Upper lobe of right lung (tissue), 1 donor: ENCODE measurements at regions not wholly inside any gene's neighbourhood (a gene's known extent, or its start where the extent isn't known, plus 50 kb on each side); places are given as distances from the start of the nearest gene placed in this dataset.

Experiments
- ATAC-seq: fragments of 200-7000 bp; cut with Tn5 transposase; one replicate; pipeline ENCODE4 v1.9.1; 2020; ENCODE audit warnings: mild to moderate bottlenecking, moderate library complexity
- DNase-seq: peaks from one replicate; pipeline ENCODE4 v3.0.0-alpha.2; 2020
- H3K27ac ChIP-seq: fragments of 200-600 bp; one replicate; pipeline ENCODE4 v1.8.0; 2022
- H3K27me3 ChIP-seq: fragments of 200-600 bp; one replicate; pipeline ENCODE4 v1.8.0; 2022; ENCODE audit warnings: mild to moderate bottlenecking
- H3K36me3 ChIP-seq: fragments of 200-600 bp; one replicate; pipeline ENCODE4 v1.8.0; 2022
- H3K4me1 ChIP-seq: fragments of 200-600 bp; one replicate; pipeline ENCODE4 v1.8.0; 2022
- H3K4me3 ChIP-seq: fragments of 200-600 bp; one replicate; pipeline ENCODE4 v1.8.0; 2022; ENCODE audit warnings: mild to moderate bottlenecking
- H3K9me3 ChIP-seq: fragments of 200-600 bp; one replicate; pipeline ENCODE4 v1.8.0; 2022
- CTCF ChIP-seq: fragments of 200-600 bp; IDR thresholded peaks from one replicate; pipeline ENCODE4 v1.8.0; 2022; ENCODE audit warnings: antibody characterized with exemption
- intact Hi-C: fragments of 100-400 bp; cut with DNase I; formaldehyde crosslinking; loops from one replicate; pipeline ENCODE4 v1.11.0; 2022
- donor health status: DM: no; HTN: yes; CAD: no; lungs with severe emphysema.

- Histone ChIP-seq H3K27ac (no peak overlapping the region), H3K9me3 (no peaks in the 10 kb centered on the region), H3K36me3 (no peaks in the 10 kb centered on the region), H3K27me3 (no peaks in the 10 kb centered on the region), H3K4me3 (no peak overlapping the region), H3K4me1 (no peaks in the 10 kb centered on the region)
- intact Hi-C loops = no loop called here
- no peak for TF ChIP-seq CTCF
- DNase-seq (no peak), ATAC-seq (no peak)
Measured at GRCh38 chr2:122486705-122487415, 731.4 kb downstream of the TSN start.

GRCh38 chr2:122491011-122491410, 735.6 kb downstream of the TSN start:
- ATAC-seq (no peak), DNase-seq (no peak)
- no peak for TF ChIP-seq CTCF
- Histone ChIP-seq H3K27me3 (no peaks in the 10 kb centered on the region), H3K4me1 (no peaks in the 10 kb centered on the region), H3K4me3 (no peak overlapping the region), H3K36me3 (no peaks in the 10 kb centered on the region), H3K27ac (no peak overlapping the region), H3K9me3 (no peaks in the 10 kb centered on the region)
- intact Hi-C loops = no loop called here

GRCh38 chr2:122500316-122501105, 745.1 kb downstream of the TSN start:
- no peaks in the 10 kb centered on the region for H3K4me1 ChIP-seq
- intact Hi-C loops = no loop called here
- H3K9me3 ChIP-seq = no peaks in the 10 kb centered on the region
- DNase-seq (no peak), ATAC-seq (no peak)
- no peaks in the 10 kb centered on the region for H3K36me3 ChIP-seq
- no peaks in the 10 kb centered on the region for H3K27me3 ChIP-seq
- no peak overlapping the region for H3K4me3 ChIP-seq
- TF ChIP-seq CTCF = no peak
- no peak overlapping the region for H3K27ac ChIP-seq

- H3K4me1 ChIP-seq = no peaks in the 10 kb centered on the region
- H3K9me3 ChIP-seq = no peaks in the 10 kb centered on the region
- no peak overlapping the region for H3K27ac ChIP-seq
- H3K36me3 ChIP-seq = no peaks in the 10 kb centered on the region
- intact Hi-C loops = no loop called here
- no peak for TF ChIP-seq CTCF
- H3K4me3 ChIP-seq = no peak overlapping the region
- ATAC-seq = no peak
- DNase-seq = no peak
- no peaks in the 10 kb centered on the region for H3K27me3 ChIP-seq
Measured at GRCh38 chr2:122506620-122507019, 751.2 kb downstream of the TSN start.

- ATAC-seq (no peak), DNase-seq (no peak)
- H3K4me1 ChIP-seq = no peaks in the 10 kb centered on the region
- no peaks in the 10 kb centered on the region for H3K27me3 ChIP-seq
- intact Hi-C loops = no loop called here
- H3K27ac ChIP-seq = no peak overlapping the region
- no peaks in the 10 kb centered on the region for H3K9me3 ChIP-seq
- TF ChIP-seq CTCF = no peak
- no peaks in the 10 kb centered on the region for H3K36me3 ChIP-seq
- H3K4me3 ChIP-seq = no peak overlapping the region
Measured at GRCh38 chr2:122507261-122507660, 751.8 kb downstream of the TSN start.
